CD14-positive monocyte (primary cell): ENCODE measurements at regions not wholly inside any gene's neighbourhood (a gene's known extent, or its start where the extent isn't known, plus 50 kb on each side); places are given as distances from the start of the nearest gene placed in this dataset.
A peak's percentile ranks its signal among the peaks of the same experiment; 100 is the strongest.

Source experiments
- DNase-seq, 3 donors: peaks; one replicate each; pipeline ENCODE4 v3.0.0-alpha.2; 2011 to 2022
- H2AFZ ChIP-seq: 2 replicates; pipeline ENCODE4 v1.6.0; 2012; ENCODE audit warnings: mild to moderate bottlenecking, low read depth, low read length, inconsistent platforms; ENCODE audit not compliant: insufficient read depth, poor library complexity, severe bottlenecking
- H3K27ac ChIP-seq, 2 donors: 1 replicate in 1 of 2; 2 replicates in 1 of 2; pipeline ENCODE4 v1.5.1; 2012 to 2013; ENCODE audit warnings: low read length in 2 of 2, control low read depth in 1 of 2, inconsistent platforms in 1 of 2, low read depth in 1 of 2, mild to moderate bottlenecking in 1 of 2
- H3K27me3 ChIP-seq, 2 donors: one replicate each; pipeline versions ENCODE4 v1.6.0 to v1.6.1; 2011 to 2013; ENCODE audit warnings: low read length in 2 of 2; ENCODE audit not compliant: control insufficient read depth in 2 of 2, insufficient read depth in 2 of 2
- H3K36me3 ChIP-seq, 2 donors: replicated peaks in 1 of 2; 1 replicate in 1 of 2; 2 replicates in 1 of 2; pipeline versions ENCODE4 v1.5.1 to v1.6.1; 2012 to 2013; ENCODE audit warnings: low read length in 2 of 2, control low read depth in 1 of 2, inconsistent platforms in 1 of 2, mild to moderate bottlenecking in 1 of 2; ENCODE audit not compliant: insufficient read depth in 2 of 2, control insufficient read depth in 1 of 2
- H3K4me1 ChIP-seq, 2 donors: 1 replicate in 1 of 2; 2 replicates in 1 of 2; pipeline versions ENCODE4 v1.5.1 to v1.6.1; 2012 to 2013; ENCODE audit warnings: low read length in 2 of 2, control low read depth in 1 of 2, inconsistent platforms in 1 of 2, mild to moderate bottlenecking in 1 of 2, moderate library complexity in 1 of 2; ENCODE audit not compliant: insufficient read depth in 2 of 2, control insufficient read depth in 1 of 2
- H3K4me2 ChIP-seq: replicated peaks from 2 replicates; pipeline ENCODE3; 2012; ENCODE audit warnings: low read length, moderate library complexity, mild to moderate bottlenecking; ENCODE audit not compliant: poor library complexity, severe bottlenecking; ENCODE audit errors: extremely low read depth
- H3K4me3 ChIP-seq, 3 experiments: fragments of 200-600 bp in 1 of 3; sonication (generic) in 1 of 3; replicated peaks in 1 of 3; 1 replicate in 2 of 3; 2 replicates in 1 of 3; pipeline ENCODE4 v1.5.1; 2011 to 2013; ENCODE audit warnings: low read length in 3 of 3, mild to moderate bottlenecking in 3 of 3, control low read depth in 2 of 3, low read depth in 2 of 3, inconsistent platforms in 1 of 3, moderate library complexity in 1 of 3
- H3K79me2 ChIP-seq: 2 replicates; pipeline ENCODE4 v1.6.0; 2012; ENCODE audit warnings: mild to moderate bottlenecking, control low read depth, inconsistent platforms, low read length, moderate library complexity; ENCODE audit not compliant: insufficient read depth
- H3K9ac ChIP-seq: 2 replicates; pipeline ENCODE4 v1.6.0; 2017; ENCODE audit warnings: low read length, mild to moderate bottlenecking; ENCODE audit not compliant: insufficient read depth, poor library complexity, severe bottlenecking
- H3K9me3 ChIP-seq, 2 donors: replicated peaks in 1 of 2; 1 replicate in 1 of 2; 2 replicates in 1 of 2; pipeline versions ENCODE4 v1.5.1 to v1.6.1; 2012 to 2013; ENCODE audit warnings: low read length in 2 of 2, control low read depth in 1 of 2; ENCODE audit not compliant: control insufficient read depth in 1 of 2, insufficient read depth in 1 of 2
- H4K20me1 ChIP-seq: 2 replicates; pipeline ENCODE4 v1.6.0; 2012; ENCODE audit warnings: mild to moderate bottlenecking, low read length, control low read depth, moderate library complexity; ENCODE audit not compliant: insufficient read depth
- H3K27ac Mint-ChIP-seq, 7 donors: one replicate each; pipeline ENCODE4 v1.8.0; 2020; ENCODE audit warnings: mild to moderate bottlenecking in 7 of 7, mixed read lengths in 7 of 7, moderate library complexity in 6 of 7, inconsistent platforms in 2 of 7
- H3K27me3 Mint-ChIP-seq, 3 donors: one replicate each; pipeline ENCODE4 v1.8.0; 2021 to 2022; ENCODE audit warnings: low read depth in 3 of 3, mild to moderate bottlenecking in 3 of 3, mixed read lengths in 3 of 3, moderate library complexity in 3 of 3, inconsistent platforms in 1 of 3
- H3K36me3 Mint-ChIP-seq, 2 donors: one replicate each; pipeline ENCODE4 v1.8.0; 2020; ENCODE audit warnings: mixed read lengths in 2 of 2, inconsistent platforms in 1 of 2, mild to moderate bottlenecking in 1 of 2
- H3K4me1 Mint-ChIP-seq: one replicate; pipeline ENCODE4 v1.8.0; 2020; ENCODE audit warnings: mild to moderate bottlenecking, mixed read lengths
- H3K4me3 Mint-ChIP-seq, 2 donors: one replicate each; pipeline ENCODE4 v1.8.0; 2020; ENCODE audit warnings: mild to moderate bottlenecking in 2 of 2, mixed read lengths in 2 of 2, moderate library complexity in 1 of 2
- H3K9me3 Mint-ChIP-seq, 7 donors: one replicate each; pipeline ENCODE4 v1.8.0; 2020 to 2022; ENCODE audit warnings: mixed read lengths in 7 of 7, mild to moderate bottlenecking in 6 of 7, moderate library complexity in 6 of 7, inconsistent platforms in 2 of 7
- WGBS: methylation state at CpG from one replicate; pipeline ENCODE4 v1.1.5; 2013; ENCODE audit warnings: missing lambda C conversion rate; ENCODE audit not compliant: insufficient coverage; 5-methylcytosine and 5-hydroxymethylcytosine counted together
- intact Hi-C, 2 donors: fragments of 100-400 bp; cut with micrococcal nuclease; formaldehyde crosslinking; loops; one replicate each; pipeline versions ENCODE4 v1.15.0 to v1.15.1; 2023
- TF ChIP-seq, protein P1 (sequence below): fragments of 200-600 bp; IDR thresholded peaks from one replicate; pipeline ENCODE4 v1.8.0; 2022; ENCODE audit warnings: antibody characterized with exemption, mild to moderate bottlenecking

- intact Hi-C loops, result no loop called here
- TF ChIP-seq, protein P1, sequence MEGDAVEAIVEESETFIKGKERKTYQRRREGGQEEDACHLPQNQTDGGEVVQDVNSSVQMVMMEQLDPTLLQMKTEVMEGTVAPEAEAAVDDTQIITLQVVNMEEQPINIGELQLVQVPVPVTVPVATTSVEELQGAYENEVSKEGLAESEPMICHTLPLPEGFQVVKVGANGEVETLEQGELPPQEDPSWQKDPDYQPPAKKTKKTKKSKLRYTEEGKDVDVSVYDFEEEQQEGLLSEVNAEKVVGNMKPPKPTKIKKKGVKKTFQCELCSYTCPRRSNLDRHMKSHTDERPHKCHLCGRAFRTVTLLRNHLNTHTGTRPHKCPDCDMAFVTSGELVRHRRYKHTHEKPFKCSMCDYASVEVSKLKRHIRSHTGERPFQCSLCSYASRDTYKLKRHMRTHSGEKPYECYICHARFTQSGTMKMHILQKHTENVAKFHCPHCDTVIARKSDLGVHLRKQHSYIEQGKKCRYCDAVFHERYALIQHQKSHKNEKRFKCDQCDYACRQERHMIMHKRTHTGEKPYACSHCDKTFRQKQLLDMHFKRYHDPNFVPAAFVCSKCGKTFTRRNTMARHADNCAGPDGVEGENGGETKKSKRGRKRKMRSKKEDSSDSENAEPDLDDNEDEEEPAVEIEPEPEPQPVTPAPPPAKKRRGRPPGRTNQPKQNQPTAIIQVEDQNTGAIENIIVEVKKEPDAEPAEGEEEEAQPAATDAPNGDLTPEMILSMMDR, result no peak
- H3K36me3 ChIP-seq, result no peaks in the 10 kb centered on the region
- H4K20me1 ChIP-seq, result no peaks in the 10 kb centered on the region
- H3K4me3 Mint-ChIP-seq, result peak overlapping the region in 1 of 2 donors; percentile 72
- no peak overlapping the region for H3K4me2 ChIP-seq
- no peak overlapping the region for H2AFZ ChIP-seq
- DNase-seq, result no peak
- H3K4me1 Mint-ChIP-seq, result no peaks in the 10 kb centered on the region
- H3K4me3 ChIP-seq, result no peak overlapping the region
- no peak overlapping the region for H3K9ac ChIP-seq
- peaks cover 0 to 11% of the 10 kb centered on the region in 2 donors for H3K9me3 ChIP-seq
- H3K79me2 ChIP-seq, result no peaks in the 10 kb centered on the region
- H3K27ac Mint-ChIP-seq, result no peak overlapping the region
- H3K27ac ChIP-seq, result no peak overlapping the region
- H3K27me3 ChIP-seq, result peaks cover 16 to 32% of the 10 kb centered on the region in 2 donors
- 99% methylated on average over 21 of the region's 24 CpGs for WGBS
- H3K27me3 Mint-ChIP-seq, result peaks cover 27 to 50% (median 36%) of the 10 kb centered on the region in 3 donors
- peaks cover 0 to 9% (median 5%) of the 10 kb centered on the region in 7 donors for H3K9me3 Mint-ChIP-seq
- H3K4me1 ChIP-seq, result no peaks in the 10 kb centered on the region
- H3K36me3 Mint-ChIP-seq, result peaks cover 0 to 3% of the 10 kb centered on the region in 2 donors
Observed at GRCh38 chr15:62953496-62954045, 89.0 kb upstream of the TPM1 start.

GRCh38 chr15:62957130-62957529 lies 85.4 kb upstream of the TPM1 start:
- H3K27me3 Mint-ChIP-seq, result peaks cover 18 to 28% (median 25%) of the 10 kb centered on the region in 3 donors
- no peaks in the 10 kb centered on the region for H3K4me1 Mint-ChIP-seq
- H3K9me3 Mint-ChIP-seq, result peaks cover 0 to 9% (median 5%) of the 10 kb centered on the region in 7 donors
- H3K4me3 Mint-ChIP-seq, result no peak overlapping the region
- intact Hi-C loops, result no loop called here
- H3K4me2 ChIP-seq, result no peak overlapping the region
- no peaks in the 10 kb centered on the region for H3K36me3 ChIP-seq
- H3K27ac ChIP-seq, result no peak overlapping the region
- no peak overlapping the region for H3K27ac Mint-ChIP-seq
- 79% methylated on average over 4 of the region's 6 CpGs for WGBS
- H3K4me1 ChIP-seq, result no peaks in the 10 kb centered on the region
- no peaks in the 10 kb centered on the region for H3K79me2 ChIP-seq
- no peak overlapping the region for H2AFZ ChIP-seq
- H3K9ac ChIP-seq, result no peak overlapping the region
- peaks cover 6 to 18% of the 10 kb centered on the region in 2 donors for H3K27me3 ChIP-seq
- TF ChIP-seq, protein P1, result no peak
- H3K36me3 Mint-ChIP-seq, result peaks cover 0 to 3% of the 10 kb centered on the region in 2 donors
- no peak overlapping the region for H3K4me3 ChIP-seq
- peaks cover 0 to 11% of the 10 kb centered on the region in 2 donors for H3K9me3 ChIP-seq
- H4K20me1 ChIP-seq, result no peaks in the 10 kb centered on the region
- DNase-seq, result peak in 1 of 3 donors; percentile 31
